GM12874 (cell line): ENCODE measurements at regions not wholly inside any gene's neighbourhood (a gene's known extent, or its start where the extent isn't known, plus 50 kb on each side); places are given as distances from the start of the nearest gene placed in this dataset.

Source experiments
- CTCF ChIP-seq: IDR thresholded peaks from 2 replicates; pipeline ENCODE4 v1.5.1; 2011; ENCODE audit warnings: low read depth, mild to moderate bottlenecking, control low read depth, low read length, moderate library complexity; ENCODE audit not compliant: insufficient read depth

DNA sequence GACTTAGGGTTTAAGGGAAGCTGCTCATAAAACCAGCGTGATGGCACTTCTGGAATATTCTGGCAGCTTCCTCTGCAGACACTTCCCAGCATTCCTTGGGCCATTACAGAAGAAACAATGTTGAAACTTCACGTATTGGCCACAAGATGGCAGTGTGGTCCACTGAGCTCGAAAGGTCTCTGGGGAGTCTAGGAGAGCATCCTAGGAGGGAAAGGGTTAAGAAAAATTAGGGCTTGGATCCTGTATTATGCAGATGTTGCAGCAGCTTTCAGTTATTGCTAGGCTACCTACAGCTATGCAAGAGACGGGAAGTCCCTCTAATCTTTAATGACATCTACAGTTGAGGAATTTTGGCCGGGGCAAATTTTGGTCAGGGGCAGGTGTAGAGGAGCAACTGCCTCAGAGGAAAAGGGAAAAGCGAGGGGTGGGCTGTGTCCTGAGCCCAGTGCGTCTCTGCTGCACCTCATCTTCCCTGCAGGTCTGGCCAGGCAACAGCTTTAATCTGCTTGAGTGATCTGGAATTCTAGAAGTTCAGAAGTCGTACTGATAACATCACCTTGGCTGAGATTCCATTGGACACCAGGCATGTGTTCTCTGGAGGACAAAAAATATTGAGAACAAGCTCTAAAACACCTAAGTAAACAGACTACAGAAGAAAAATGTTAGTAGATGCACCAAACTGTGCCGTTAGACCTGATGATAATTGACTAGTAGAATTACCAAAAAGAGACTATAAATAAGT, 220.8 kb upstream of the PRSS58 start:
- TF ChIP-seq CTCF, result peak; percentile 64

- TF ChIP-seq CTCF, result no peak
These were observed 219.3 kb upstream of the PRSS58 start for GRCh38 chr7:142477079-142477651.

GRCh38 chr7:142476077-142476476, 218.2 kb upstream of the PRSS58 start:
- TF ChIP-seq CTCF, result no peak

GRCh38 chr7:142471820-142472219, 214.0 kb upstream of the PRSS58 start:
- no peak for TF ChIP-seq CTCF

- TF ChIP-seq CTCF, result no peak
These were observed 212.6 kb upstream of the PRSS58 start for GRCh38 chr7:142470544-142470830.

- TF ChIP-seq CTCF, result no peak
These were observed 212.1 kb upstream of the PRSS58 start for GRCh38 chr7:142469696-142470543.

DNA sequence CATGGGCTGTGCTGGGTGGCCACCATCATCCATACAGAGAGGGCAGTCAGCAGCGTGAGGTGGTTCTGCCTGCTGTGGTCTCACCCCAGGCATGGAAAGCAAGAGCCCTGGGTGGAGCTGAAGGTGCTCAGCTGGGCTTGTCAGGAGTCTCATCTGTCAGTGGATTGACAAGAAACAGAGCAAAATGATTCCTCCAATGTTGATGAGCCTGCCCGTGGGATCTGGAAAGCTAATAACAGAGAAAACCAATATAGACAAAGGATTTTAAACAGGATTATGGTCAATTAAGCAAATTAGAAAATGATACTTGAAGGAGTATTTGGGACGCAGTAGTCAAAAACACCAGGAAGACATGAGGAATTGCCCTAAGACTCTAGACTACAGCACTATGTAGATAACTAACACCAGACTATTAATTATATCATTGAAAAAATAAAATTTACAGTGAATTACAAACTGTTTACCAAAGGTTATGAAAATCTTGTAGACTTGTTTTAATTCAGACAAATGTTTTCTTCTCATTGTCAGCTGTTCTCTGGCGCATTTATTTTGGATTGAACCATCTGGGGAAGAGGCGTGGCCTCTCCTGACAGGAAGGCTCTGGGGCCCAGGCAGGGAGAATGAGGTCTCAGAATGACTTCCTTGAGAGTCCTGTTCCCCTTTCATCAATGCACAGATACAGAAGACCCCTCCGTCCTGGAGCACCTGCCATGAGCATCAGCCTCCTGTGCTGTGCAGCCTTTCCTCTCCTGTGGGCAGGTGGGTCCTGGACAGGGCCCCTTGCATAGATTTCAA, 211.2 kb upstream of the PRSS58 start:
- no peak for TF ChIP-seq CTCF
